ENCODE measurements at regions not wholly inside any gene's neighbourhood (a gene's known extent, or its start where the extent isn't known, plus 50 kb on each side); places are given as distances from the start of the nearest gene placed in this dataset.

- CTCF ChIA-PET (ENCODE audit: low intra/inter-chr PET ratio, low total read pairs): no interaction called here
- H3K9me3 ChIP-seq (ENCODE audit: low read length): no peaks in the 10 kb centered on the region
- in situ Hi-C loops (cut with HindIII; ENCODE audit: extremely low pct_ligation_motif_present, low pct_unique_long_range_greater_than_20kb): no loop called here
- intact Hi-C loops (cut with micrococcal nuclease; ENCODE audit: unreplicated experiment): no loop called here
- no peak overlapping the region for H3K9ac ChIP-seq (ENCODE audit: insufficient read depth, low read depth, low read length)
- no peak overlapping the region for H3K4me2 ChIP-seq (ENCODE audit: low read depth, low read length)
- TF ChIP-seq POLR2G (IDR thresholded peaks at IDR 0.05; ENCODE audit: low read depth, low read length): no peak
- no peak for TF ChIP-seq GMEB1 (CRISPR knock-in tag; IDR thresholded peaks at IDR 0.05; ENCODE audit: borderline replicate concordance)
- TF ChIP-seq BHLHE40 (IDR thresholded peaks at IDR 0.05; ENCODE audit: low read length): no peak
- TF ChIP-seq PHF20 (CRISPR knock-in tag; IDR thresholded peaks at IDR 0.05): no peak
- TF ChIP-seq RORA (CRISPR knock-in tag; IDR thresholded peaks at IDR 0.05): no peak
- no peak for TF ChIP-seq ZNF562 (CRISPR knock-in tag; IDR thresholded peaks at IDR 0.05; ENCODE audit: borderline replicate concordance)
- no peak for TF ChIP-seq ZNF839 (CRISPR knock-in tag; IDR thresholded peaks at IDR 0.05; ENCODE audit: borderline replicate concordance)
- TF ChIP-seq ZNF792 (CRISPR knock-in tag; IDR thresholded peaks at IDR 0.05): no peak
- TF ChIP-seq ZNF136 (CRISPR knock-in tag; IDR thresholded peaks at IDR 0.05; ENCODE audit: low read depth): no peak
- TF ChIP-seq SIX1 (CRISPR knock-in tag; IDR thresholded peaks at IDR 0.05; ENCODE audit: borderline replicate concordance): no peak
- no peak for TF ChIP-seq ZNF672 (CRISPR knock-in tag; IDR thresholded peaks at IDR 0.05)
- no peak for TF ChIP-seq PATZ1 (CRISPR knock-in tag; IDR thresholded peaks at IDR 0.05)
- TF ChIP-seq ZNF446 (CRISPR knock-in tag; IDR thresholded peaks at IDR 0.05): no peak
- no peak for ATAC-seq
- no peak overlapping the region for H3K4me3 ChIP-seq (replicated peaks in 1 of 3; ENCODE audit: insufficient read depth in 1 of 3, low read depth in 2 of 3, low read length in 3 of 3)
- DNase-seq (ENCODE audit: low spot score): no peak
- FAIRE-seq: no peak
- H3K79me2 ChIP-seq (ENCODE audit: insufficient read depth, low read length): no peaks in the 10 kb centered on the region
- H3K27ac ChIP-seq (ENCODE audit: extremely low read length, insufficient read depth, low read length): no peak overlapping the region
- no peaks in the 10 kb centered on the region for H4K20me1 ChIP-seq (ENCODE audit: insufficient read depth, low read length)
- POLR2A ChIA-PET: no interaction called here
- no TSS peak for BruUV-seq (replicated peaks)
- no peaks in the 10 kb centered on the region for H3K36me3 ChIP-seq (replicated peaks in 1 of 2; ENCODE audit: control insufficient read depth in 1 of 2, insufficient read depth in 2 of 2, low read length in 2 of 2)
- no peaks in the 10 kb centered on the region for H3K27me3 ChIP-seq (ENCODE audit: control insufficient read depth in 1 of 2, insufficient read depth in 2 of 2, low read length in 2 of 2)
- no peak overlapping the region for H2AFZ ChIP-seq (ENCODE audit: low read length)
- no peaks in the 10 kb centered on the region for H3K4me1 ChIP-seq (ENCODE audit: insufficient read depth, low read length)
Measured at GRCh38 chr6:133827766-133828165, 61.1 kb upstream of the TCF21 start.
